HG03558 (cell line): ENCODE measurements at regions not wholly inside any gene's neighbourhood (a gene's known extent, or its start where the extent isn't known, plus 50 kb on each side); places are given as distances from the start of the nearest gene placed in this dataset.

Experiments used
- ATAC-seq: cut with Tn5 transposase; IDR thresholded peaks from one replicate; pipeline ENCODE4 v1.9.1; 2021; ENCODE audit warnings: moderate number of reproducible peaks; ENCODE audit not compliant: unreplicated experiment; ENCODE audit errors: extremely low read depth

DNA sequence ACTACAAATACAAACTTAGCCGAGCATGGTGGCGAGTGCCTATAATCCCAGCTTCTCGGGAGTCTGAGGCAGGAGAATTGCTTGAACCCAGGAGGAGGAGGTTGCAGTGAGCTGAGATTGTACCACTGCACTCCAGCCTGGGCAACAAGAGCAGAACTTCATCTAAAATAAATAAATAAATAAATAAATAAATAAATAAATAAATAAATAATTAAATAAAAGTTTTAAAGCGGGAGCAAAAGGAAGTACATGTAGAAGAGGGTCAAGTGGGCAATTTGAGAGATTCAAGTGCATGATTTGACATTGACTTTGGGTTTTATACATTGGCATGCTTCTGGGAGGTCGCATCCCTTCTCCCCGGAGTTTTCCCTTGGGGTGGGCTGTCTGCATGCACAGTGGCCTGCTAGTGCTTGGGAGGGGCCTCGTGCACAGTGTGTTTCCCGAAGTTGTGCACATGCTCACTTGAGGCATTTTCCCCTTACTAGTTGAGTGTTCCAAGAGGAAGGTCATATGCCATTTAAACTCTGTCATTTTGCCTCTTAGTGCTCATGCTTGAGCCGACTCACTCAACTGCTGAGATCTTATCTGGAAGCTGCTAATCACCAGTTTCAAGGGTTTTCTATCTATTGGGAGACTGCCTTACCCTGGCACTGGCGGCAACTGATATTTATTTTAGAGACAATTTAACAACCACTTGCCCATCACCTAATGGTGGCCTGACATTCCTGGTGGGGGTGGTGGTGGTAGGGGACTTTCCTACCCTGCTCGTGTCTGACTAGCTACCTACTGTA lies 193.2 kb upstream of the MPHOSPH6 start:
- no peak for ATAC-seq

DNA sequence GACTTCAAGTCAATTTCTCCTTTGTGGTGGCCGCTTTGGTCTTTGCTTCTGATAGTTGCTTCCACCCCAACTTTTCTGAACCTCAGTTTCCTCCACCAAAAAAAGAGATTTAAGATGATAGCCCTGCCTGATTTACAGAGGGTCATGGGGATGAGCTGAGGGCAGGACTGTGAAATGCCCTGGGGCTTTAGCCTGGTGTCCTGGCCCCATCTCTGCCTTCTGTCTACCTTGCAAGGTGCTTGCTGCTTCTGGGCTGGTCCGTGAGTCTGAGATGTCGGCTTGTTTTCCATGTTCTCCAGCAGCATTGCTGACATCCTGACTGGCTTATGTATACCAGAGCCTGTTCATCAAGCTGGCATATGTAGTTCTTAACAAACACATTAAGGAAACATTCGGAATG lies 191.9 kb upstream of the MPHOSPH6 start:
- ATAC-seq: no peak

DNA sequence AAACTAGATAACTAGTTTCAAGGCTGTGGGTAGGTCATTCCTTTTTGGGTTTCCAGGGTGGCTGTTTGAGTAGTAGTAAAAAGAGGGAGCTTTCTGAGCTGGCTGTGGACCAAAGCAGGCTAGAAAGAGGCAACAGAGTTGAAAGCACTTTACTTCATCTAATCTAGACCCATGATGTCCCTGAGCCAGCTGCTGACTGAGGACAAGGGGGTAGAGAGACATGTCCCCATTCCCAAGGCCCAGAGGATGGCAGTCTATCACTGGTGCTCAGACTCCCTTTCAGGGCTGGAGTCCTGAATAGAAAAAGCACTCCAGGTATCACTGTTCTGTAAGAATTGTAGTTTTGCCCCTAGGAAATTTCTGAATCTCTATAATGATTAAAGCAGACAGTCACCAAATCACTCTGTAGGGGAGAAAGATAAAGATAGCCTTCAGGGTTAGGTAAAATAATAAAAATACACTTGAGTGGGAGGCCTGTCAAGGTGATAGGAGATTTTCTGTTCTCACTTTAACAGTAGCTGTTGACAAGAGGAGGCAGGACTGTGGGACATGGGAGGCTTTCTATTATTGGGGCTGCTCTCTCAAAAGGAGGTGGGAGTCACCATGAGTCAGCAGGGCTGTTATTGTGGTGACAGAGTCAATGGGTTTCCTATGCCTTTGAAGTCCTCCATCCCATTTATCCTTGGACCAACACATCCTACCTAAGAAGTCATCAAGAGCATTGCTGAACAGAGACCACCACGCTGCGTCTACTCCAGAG lies 190.2 kb upstream of the MPHOSPH6 start:
- ATAC-seq: no peak

DNA sequence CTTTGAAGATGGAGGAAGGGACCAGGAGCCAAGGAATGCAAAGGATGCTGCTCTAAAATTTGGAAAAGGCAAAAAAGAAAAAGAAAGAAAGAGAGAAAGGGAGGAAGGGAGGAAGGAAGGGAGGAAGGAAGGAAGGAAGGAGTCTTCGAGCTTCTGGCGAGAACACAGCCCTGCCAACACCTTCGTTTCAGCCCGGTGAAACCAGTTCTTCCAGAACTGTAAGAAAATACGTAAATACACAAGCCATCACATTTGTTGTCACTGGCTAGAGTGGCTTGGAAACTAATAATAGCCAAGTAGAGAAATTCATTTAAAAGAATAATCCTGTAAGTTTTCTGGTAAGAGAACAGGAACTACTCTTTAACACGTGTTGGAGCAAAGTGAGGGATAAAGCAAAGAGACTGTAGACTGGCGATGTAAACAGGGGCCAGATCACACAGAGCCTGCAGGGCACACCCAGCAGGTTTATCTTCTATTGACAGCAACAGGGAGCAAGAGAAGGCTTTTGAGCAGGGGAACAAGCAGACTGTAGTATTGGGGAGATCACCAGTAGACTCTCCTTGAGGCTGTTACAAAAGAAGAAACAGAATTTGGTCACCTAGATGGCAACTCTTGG lies 188.7 kb upstream of the MPHOSPH6 start:
- no peak for ATAC-seq

DNA sequence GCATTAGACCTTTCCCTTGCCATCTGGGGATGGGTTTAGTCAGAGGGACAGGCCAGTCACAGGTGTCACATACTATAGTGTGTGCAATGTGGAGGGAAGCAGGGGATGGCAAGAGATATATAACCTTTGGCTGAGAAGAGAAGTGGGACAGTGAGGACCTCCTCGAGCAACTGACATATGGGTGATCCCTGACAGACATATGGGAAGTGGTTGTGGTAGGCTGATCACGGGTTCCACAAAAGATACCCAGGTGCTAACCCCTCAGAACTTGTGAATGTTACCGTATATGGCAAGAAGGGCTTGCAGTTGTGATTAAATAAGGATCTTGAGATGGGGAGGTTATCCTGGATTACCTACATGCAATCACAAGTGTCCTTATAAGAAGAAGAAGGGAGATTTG lies 188.1 kb upstream of the MPHOSPH6 start:
- ATAC-seq: no peak

DNA sequence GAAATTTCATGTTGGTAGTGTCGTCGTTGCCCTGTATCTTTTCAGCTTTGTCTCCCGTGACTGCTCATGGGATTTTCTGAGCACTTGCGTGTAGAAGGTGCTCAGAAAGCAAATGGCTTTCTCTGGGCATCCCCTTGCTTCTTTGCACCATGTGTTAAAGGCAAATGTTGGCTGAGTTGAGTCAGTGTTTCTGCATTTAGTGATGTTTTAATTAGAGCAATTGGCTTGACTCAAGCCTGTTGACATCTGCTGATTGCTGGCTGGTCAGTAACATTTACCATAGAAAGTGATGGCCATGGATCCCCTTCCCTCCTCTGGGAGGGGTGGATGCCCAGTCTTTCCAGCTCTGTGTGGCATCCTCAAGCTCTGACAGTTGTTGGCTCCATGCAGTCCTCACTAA lies 187.2 kb upstream of the MPHOSPH6 start:
- no peak for ATAC-seq

DNA sequence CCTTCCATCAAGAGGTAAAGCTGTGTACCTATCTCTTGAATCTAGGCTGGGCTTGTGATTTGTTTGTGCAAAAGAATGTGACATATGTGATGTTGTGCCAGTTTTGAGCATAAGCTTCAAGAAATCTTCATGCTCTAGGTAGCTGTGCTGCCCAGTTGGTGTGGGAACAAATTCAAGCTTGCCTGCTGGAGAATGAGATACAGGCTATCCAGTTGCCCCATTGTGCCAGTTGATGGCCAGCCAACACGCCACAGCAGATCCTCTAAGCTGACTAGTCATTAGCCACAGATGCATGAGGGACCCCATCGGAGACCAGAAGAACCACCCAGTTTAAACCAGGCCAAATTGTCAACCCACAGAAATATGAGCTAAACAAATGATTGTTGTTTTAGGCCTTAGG lies 180.5 kb upstream of the MPHOSPH6 start:
- ATAC-seq: no peak

DNA sequence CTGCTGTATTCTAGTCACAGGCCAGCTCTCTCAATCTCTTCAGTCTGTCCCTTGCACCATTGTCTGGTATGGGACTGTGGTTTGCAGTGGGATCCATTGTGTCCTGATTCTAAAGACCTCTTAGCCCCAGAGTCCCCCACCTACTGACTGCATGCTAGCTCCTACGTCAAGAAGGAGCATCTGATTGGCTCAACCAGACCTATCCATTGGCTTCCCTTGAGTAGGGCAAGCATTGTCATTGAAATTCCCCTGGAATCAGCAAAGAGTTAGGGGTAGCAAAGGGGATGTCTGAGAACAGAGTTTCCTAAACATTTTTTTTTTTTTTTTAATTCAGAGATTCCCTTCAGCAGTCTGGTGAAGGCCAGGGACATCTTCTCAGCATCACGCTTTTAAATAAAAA lies 175.3 kb upstream of the MPHOSPH6 start:
- ATAC-seq: no peak

DNA sequence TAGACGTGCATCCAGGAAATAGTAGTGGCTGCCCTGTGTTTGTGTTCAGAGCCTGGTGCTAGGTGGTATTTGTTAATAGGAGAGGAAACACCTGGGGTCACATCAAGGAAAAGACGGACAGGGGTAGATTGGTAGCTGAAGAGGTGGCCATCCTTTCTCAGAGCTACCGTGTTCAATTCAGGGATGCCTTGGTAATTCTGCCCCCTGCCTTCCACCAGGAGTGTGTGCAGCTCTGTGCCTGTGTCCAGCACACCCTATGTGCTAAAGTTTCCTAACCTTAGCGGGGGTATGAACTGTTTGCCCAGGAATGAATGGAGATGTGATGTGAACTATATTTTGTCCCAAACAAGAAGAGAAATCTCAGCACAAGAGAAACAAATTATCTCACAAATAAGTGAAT lies 174.1 kb upstream of the MPHOSPH6 start:
- ATAC-seq: no peak

DNA sequence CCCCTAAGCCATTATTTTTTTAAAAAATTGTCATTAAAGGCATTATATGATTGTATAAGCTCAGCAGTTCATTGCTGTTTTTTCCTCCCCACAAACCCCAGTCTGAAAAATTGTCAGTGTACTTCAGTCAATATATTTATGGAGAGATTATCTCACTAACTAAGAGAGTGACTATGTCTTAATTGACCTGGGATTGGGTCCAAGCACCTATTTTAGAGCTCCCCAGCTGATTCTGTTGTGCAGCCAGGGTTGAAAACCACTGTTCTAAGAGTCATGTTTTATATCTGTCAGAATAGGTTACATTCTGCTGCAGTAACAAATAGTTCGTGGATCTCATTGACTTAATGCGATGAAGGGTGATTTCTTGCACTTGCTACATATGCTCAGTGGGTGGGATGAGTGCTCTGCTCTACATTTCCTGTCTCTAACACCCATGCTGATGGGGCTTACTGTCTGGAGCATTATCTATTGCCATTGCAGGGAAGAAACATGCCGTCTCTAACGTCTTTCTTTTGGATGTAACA lies 171.2 kb upstream of the MPHOSPH6 start:
- ATAC-seq: no peak

DNA sequence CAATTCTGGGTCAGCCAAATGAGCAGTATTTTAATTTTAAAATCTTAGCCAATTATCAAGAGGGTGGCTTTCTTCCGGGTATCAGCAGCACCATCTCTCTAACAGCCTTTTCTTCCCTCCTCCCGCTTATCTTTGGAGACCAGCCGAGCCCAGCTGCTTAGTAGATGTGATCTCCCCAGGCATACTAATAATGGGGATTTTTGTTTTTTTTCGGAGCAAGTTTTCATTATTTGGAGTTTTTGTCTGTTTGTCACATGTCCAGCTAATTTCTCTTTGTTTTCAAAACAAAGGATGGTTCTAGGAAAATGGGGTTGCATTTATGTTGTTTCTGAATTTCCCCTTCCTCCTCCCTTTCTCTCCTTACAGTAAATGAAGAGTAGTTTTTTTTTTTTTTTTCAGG lies 170.5 kb upstream of the MPHOSPH6 start:
- no peak for ATAC-seq

DNA sequence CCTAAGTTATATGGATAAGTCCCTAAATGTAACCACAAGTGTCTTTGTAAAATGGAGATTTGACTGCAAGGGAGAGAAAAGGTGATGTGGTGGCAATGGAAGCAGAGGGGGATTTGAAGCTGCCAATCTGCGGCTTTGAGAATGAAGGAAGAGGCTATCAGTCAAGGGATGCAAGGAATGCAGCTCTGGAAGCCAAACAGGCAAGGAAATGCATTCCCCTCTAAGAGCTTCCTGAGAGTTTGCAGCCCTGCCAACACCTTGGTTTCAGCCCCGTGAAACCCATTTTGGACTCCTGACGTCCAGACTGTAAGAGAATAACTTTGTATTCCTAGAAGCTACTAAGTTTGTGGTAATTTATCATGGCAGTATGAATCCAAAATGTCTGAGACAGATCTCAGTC lies 167.3 kb upstream of the MPHOSPH6 start:
- ATAC-seq: no peak

DNA sequence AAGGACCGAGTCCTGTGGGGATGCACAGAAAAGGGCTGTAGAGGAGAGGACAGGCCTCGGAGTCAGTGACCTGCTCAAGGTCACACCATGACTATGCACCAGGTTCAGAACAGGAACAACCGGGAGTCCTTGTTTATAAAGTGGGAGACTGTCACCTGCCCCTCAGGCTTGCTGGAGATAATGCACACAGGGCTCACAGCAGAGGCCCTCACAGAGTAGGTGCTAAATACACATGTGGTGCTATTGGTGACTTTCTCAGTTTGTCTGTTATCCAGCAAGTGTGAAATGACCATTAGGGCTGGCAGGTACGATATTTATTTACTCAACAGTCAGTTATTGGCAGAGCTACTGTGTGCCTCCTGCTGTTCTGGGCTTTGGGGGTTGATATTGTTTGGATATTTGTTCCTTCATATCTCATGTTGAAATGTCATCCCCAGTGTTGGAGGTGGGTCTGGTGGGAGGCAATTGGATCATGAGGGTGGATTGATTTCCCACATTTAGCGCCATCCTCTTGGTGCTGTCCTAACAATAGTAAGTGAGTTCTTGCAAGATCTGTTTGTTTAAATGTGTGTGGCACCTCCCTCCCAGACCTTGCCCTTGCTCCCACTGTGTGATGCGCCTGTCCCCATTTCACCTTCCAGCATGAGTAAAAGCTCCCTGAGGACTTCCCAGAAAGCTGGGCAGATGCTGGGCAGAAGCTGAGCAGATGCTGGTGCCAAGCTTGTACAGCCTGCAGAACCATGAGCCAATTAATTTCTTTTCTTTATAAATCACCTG lies 162.1 kb upstream of the MPHOSPH6 start:
- no peak for ATAC-seq

DNA sequence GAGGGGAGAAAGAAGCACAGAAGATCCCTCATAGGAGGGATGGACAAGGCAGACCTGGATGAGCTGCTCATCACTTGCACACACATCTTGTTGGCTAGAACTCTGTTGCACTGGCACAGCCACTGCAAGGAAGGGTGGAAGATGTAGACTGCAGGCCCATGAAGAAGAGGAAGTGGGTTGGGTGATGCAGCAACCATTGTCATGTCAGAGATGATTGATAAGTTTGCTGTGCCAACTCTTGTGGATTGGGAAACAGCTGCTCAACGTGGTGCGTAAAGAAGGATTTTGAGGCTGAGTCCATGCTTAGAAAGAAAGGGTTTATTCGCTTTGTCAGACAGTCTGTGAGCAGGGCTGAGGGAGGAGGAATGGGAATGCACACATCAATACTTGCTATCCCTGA lies 161.4 kb upstream of the MPHOSPH6 start:
- no peak for ATAC-seq

DNA sequence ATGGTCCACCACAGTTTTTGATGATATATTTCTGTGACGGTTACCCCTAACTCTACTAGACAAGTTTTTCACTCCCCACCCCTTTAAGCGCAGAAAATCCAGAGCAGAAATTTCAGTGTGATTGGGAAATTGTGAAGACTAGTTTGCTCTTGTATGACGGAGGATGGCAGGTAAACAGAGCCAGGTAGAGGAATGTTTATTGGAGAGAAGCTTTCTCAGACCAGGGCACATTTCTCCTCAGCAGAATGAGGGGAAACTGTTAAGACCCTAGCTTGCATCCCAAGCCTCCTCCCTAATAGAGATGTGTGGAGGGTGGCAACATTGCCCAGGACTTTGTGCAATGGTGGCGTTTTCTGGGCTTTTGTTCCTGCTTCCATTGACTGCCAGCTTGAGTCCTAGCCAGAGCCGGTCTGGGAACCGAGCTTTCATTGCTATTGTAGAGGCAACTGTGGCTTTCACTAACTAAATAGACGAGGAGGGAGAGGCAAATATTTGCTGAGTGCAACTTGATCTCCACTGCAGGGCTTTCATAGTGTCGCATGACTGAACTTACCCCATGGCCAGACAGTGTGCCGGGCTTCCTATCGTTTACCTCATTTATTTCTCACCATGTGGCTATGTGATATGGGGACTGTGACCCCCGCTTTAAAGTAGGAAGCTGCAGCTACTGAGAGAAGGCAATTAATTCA lies 159.6 kb upstream of the MPHOSPH6 start:
- ATAC-seq: no peak

DNA sequence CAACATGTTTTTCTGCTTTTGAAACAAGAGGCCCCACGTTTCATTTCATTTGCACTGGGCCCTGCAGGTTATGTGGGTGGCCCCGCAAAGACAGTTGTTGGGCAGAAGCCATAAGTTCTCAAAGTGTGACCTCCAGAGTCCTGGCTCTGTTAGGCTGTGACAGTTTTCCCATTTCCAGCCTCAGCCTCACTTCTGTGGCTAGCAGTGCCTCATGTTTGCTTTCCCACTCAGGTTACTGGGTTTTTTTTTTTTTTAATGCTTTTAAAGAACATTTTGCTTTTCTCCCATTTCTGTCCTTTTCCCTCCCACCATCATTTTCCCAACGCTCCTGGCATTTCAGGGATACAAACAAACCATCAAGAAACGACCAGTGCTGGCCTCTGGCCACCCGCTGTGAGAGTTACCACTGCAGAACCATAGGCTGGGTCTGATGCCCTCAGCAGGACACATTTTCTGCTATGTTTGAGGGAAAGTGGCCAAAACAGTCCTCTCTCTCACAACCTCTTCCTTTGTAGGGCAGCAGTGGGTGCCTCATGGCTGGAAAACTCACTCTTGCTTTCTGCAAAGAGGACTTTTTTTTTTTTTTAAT lies 159.0 kb upstream of the MPHOSPH6 start:
- ATAC-seq: no peak

DNA sequence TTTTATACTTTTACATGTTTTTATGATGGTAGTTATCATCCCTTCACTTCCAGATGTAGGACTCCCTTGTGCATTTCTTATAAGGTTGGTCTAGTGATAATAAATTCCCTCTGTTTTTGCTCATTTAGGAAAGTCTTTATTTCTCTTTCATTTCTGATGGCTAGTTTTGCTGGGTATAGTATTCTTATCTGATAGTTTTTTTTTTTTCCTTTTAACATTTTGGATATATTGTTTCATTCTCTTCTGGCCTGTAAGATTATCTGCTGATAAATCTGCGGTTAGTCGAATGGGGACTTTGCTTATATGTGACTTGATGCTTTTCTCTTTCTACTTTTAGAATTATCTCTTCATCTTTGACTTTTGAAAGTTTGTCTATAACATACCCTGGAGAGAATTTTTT lies 153.1 kb upstream of the MPHOSPH6 start:
- no peak for ATAC-seq

DNA sequence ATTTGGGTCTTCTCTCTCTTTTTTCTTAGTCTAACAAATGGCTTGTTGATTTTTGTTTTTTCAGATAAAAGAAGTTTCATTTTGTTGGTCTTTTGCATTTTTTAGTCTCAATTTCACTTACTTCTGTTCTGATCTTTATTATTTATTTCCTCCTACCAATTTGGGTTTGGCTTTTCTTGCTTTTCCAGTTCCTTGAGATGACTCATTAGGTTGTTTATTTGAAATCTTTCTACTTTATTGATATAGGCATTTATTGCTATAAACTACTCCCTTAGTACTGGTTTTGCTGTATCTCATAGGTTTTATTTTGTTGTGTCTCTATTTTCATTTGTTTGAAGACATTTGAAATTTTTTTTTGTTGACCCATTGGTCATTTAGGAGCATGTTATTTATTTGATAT lies 152.2 kb upstream of the MPHOSPH6 start:
- ATAC-seq: no peak

DNA sequence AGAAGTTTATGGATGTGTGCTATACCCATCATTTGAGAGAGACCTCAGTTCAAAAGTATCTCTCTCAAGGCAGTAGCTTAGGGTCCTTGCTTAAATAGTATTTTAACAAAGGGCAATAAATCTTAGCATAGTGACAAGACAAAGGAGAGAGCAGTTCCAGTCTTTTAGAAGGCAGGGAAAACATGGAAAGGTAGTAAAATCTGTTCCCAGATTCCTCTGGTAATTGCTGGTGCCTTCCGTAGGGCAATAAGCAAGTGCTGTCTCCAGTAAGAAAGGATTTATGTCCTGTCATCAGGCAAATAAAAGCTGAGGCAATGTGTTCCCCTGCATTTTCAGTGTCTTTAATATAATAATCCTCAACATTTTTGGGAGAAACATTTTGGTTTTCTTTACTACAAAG lies 149.0 kb upstream of the MPHOSPH6 start:
- ATAC-seq: no peak
